ENCODE measurements at regions not wholly inside any gene's neighbourhood (a gene's known extent, or its start where the extent isn't known, plus 50 kb on each side); places are given as distances from the start of the nearest gene placed in this dataset.
"Not testable (repeated sequence)": the region's sequence is repeated elsewhere in the genome, so short reads cannot be mapped to it uniquely, and the experiment has no call there.

DNA sequence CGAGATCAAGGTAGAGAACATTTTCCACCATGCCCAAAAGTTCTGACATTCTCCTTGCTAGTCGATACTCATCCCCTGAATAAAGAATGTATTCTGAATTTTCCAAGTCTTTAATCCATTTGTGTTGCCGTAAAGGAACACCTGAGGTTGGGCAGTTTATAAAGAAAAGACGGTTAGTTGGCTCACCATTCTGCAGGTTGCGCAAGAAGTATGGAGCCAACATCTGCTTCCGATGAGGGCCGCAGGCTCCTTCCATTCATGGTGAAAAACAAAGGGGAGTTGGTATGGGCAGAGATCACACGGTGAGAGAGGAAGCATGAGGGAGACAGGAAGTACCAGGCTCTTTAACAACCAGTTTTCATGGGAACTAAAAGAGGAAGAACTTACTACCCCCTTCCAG lies 121.2 kb downstream of the DCLK3 start:
- no peak for DNase-seq (ENCODE audit: low spot score)
- TF ChIP-seq, protein P1, sequence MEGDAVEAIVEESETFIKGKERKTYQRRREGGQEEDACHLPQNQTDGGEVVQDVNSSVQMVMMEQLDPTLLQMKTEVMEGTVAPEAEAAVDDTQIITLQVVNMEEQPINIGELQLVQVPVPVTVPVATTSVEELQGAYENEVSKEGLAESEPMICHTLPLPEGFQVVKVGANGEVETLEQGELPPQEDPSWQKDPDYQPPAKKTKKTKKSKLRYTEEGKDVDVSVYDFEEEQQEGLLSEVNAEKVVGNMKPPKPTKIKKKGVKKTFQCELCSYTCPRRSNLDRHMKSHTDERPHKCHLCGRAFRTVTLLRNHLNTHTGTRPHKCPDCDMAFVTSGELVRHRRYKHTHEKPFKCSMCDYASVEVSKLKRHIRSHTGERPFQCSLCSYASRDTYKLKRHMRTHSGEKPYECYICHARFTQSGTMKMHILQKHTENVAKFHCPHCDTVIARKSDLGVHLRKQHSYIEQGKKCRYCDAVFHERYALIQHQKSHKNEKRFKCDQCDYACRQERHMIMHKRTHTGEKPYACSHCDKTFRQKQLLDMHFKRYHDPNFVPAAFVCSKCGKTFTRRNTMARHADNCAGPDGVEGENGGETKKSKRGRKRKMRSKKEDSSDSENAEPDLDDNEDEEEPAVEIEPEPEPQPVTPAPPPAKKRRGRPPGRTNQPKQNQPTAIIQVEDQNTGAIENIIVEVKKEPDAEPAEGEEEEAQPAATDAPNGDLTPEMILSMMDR (IDR thresholded peaks at IDR 0.05): no peak
- Histone ChIP-seq H3K4me3 (no peak overlapping the region), H3K27ac (no peak overlapping the region)

DNA sequence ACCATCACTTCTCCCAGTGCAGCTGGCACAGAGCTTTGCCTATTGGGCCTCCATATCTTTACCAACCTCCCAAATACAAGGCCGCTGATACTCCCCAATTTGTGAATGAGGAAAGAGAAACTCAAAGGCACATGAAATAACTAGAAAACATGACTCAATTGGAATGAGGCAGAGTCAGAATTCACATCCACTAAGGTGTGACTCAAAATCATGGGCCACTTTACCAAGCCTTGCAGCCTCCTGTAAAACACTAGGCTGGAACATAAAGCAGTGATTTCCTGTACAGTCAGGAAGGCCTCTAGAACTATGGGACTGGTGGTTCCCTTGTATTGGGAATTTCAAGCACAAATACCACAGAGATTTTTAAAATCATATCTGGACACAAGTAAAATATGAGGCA lies 128.6 kb downstream of the DCLK3 start:
- Histone ChIP-seq H3K27ac (no peak overlapping the region), H3K4me3 (no peak overlapping the region)
- no peak for DNase-seq (ENCODE audit: low spot score)
- TF ChIP-seq, protein P1 (IDR thresholded peaks at IDR 0.05): no peak

DNA sequence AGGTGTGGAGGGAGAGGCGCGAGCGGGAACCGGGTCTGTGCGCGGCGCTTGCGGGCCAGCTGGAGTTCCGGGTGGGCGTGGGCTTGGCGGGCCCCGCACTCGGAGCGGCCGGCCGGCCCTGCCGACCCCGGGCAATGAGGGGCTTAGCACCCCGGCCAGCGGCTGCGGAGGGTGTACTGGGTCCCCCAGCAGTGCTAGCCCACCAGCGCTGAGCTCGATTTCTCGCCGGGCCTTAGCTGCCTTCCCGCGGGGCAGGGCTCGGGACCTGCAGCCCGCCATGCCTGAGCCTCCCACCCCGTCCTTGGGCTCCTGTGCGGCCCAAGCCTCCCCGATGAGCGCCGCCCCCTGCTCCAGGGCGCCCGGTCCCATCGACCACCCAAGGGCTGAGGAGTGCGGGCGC lies 130.5 kb downstream of the DCLK3 start:
- not testable (repeated sequence) for H3K4me3 ChIP-seq; DNase-seq (ENCODE audit: low spot score); H3K27ac ChIP-seq

DNA sequence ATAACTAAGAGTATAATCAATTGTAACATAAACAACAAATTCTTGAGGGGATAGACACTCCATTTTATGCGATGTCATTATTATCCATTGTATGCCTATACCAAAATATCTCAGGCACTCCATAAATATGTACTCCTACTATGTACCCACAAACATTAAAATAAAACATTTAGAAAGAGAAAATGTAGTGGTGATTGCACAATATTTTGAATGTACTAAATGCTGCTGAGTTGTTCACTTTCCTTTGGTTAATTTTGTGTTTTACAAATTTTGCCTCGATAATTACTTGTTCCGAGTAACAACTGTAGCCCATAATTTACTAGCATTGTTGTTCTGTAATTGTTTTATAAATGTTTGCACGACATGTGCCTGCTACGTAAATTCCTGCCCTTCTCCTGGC lies 131.3 kb downstream of the DCLK3 start:
- Histone ChIP-seq H3K4me3 (no peak overlapping the region), H3K27ac (no peak overlapping the region)
- DNase-seq (ENCODE audit: low spot score): no peak
- TF ChIP-seq, protein P1 (IDR thresholded peaks at IDR 0.05): no peak

DNA sequence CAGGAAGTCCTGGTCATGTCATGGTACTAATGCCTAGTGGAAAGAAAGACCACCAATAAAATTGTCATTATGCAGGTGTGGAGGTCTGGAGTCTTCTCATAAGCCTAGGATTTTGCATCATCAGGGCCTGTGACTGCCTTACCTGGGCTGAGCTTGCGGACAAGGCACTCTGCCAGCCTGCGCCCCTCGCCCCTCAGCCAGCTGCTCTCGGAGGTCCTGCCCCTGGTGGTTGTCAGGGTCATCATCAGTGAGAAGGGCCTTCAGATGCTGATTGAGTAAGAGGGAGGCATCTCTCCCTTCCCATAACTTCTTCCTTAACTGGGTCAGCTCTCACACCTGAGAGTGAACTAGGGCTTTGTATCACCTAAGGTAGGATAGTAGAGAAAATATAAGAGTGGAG lies 132.8 kb downstream of the DCLK3 start:
- TF ChIP-seq, protein P1 (IDR thresholded peaks at IDR 0.05): no peak
- DNase-seq (ENCODE audit: low spot score): no peak
- Histone ChIP-seq H3K4me3 (no peak overlapping the region), H3K27ac (no peak overlapping the region)

DNA sequence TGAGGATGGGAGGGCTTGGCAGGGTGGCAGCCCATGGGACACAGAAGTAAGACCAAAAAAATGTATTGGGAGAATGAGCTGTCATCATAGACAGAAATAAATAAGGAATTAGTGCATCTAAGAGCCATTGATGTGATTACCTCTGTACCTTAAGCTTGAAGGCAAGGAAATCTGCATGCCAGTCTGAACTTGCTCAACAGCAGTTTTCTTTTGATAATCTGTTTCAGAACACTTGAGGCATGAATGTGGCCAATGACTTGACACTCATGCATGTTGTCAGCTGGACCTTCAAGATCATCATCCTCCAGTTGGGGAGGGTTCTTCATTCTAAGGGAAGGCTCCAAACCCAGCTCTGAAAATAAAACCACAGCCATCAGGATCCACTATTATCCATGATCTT lies 148.5 kb downstream of the DCLK3 start:
- Histone ChIP-seq H3K4me3 (no peak overlapping the region), H3K27ac (no peak overlapping the region)
- DNase-seq (ENCODE audit: low spot score): no peak
- TF ChIP-seq, protein P1 (IDR thresholded peaks at IDR 0.05): no peak

DNA sequence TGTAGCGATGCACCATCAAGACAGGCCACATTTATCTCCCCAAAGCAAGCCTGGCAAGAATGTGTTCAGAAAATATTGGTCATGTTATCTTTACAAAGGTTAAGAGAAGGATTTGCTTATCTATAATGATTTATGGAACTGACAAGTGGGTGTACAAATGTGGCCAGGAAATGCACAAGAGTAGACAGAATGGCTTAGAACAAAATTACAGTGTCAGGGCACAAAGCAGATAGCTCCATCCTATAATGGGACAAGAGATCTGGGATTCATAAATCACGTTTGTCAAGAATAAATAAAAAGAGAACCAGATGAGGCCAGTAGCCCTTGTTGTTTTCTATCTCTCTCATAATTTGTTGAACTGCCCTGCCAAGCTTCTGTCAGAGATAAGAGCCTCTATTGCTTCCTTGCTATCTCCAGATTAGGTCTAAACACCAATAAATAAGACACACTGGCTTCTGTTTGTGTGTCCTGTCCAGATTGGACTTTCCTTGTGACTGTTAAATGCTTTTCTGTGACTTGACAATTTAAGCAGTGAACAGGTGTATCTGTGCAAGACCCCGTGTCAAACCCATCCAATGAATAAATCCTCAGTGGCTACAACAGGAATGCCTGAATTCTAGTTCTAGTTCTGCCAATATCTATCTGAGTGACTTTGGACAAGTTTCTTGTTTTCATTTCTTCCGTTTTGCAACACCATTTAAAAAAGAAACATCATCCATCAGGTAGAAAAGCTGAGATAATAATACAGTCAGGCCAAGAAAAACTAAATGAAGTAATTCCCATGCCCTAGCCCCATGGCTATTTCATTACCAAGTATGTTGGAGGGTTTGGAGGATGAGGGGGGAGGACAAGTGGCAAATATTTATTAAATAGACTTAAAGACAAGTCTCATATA lies 157.2 kb downstream of the DCLK3 start:
- TF ChIP-seq, protein P1 (IDR thresholded peaks at IDR 0.05): no peak
- H3K4me3 ChIP-seq: no peak overlapping the region
- DNase-seq (ENCODE audit: low spot score): no peak
- no peak overlapping the region for H3K27ac ChIP-seq
